Pancreas (tissue), 10 donors: ENCODE measurements at regions not wholly inside any gene's neighbourhood (a gene's known extent, or its start where the extent isn't known, plus 50 kb on each side); places are given as distances from the start of the nearest gene placed in this dataset.

Experiments
- ATAC-seq, 4 donors: fragments of 200-7000 bp; cut with Tn5 transposase; one replicate each; pipeline versions ENCODE4 v1.8.0 to v1.9.1; 2020; ENCODE audit warnings: mild to moderate bottlenecking in 4 of 4, moderate library complexity in 4 of 4
- DNase-seq, 6 donors: peaks; one replicate each; pipeline ENCODE4 v3.0.0-alpha.2; 2020
- FAIRE-seq: peaks from 2 replicates; lab custom pipeline; 2012; peaks lifted over from hg19 to GRCh38; lab: Jason Lieb, UNC
- H3K27ac ChIP-seq, 4 donors: fragments of 200-600 bp; sonication (generic); 1 replicate in 3 of 4; 2 replicates in 1 of 4; pipeline versions ENCODE4 v1.5.0 to v1.8.0; 2020
- H3K27me3 ChIP-seq, 4 donors: fragments of 200-600 bp; one replicate each; pipeline ENCODE4 v1.8.0; 2021
- H3K36me3 ChIP-seq, 3 donors: fragments of 200-600 bp; sonication (generic) in 1 of 3; one replicate each; pipeline versions ENCODE4 v1.5.0 to v1.8.0; 2020 to 2021
- H3K4me1 ChIP-seq, 3 donors: fragments of 200-600 bp; one replicate each; pipeline ENCODE4 v1.8.0; 2021
- H3K4me3 ChIP-seq, 4 donors: fragments of 200-600 bp; sonication (generic) in 2 of 4; one replicate each; pipeline versions ENCODE4 v1.5.0 to v1.8.0; 2020 to 2021
- H3K9me3 ChIP-seq, 4 donors: fragments of 200-600 bp; one replicate each; pipeline ENCODE4 v1.8.0; 2021
- WGBS, 2 donors: extraction: QIAGEN DNeasy Blood & Tissue Kit; methylation state at CpG; one replicate each; pipeline ENCODE4 v1.1.7; 2013; 5-methylcytosine and 5-hydroxymethylcytosine counted together
- intact Hi-C, 3 donors: fragments of 100-400 bp; cut with DNase I; formaldehyde crosslinking; loops; one replicate each; pipeline versions ENCODE4 v1.11.1 to v1.14.2; 2022
- TF ChIP-seq, protein P1 (sequence below), 4 donors: fragments of 200-600 bp; sonication (generic) in 3 of 4; IDR thresholded peaks; one replicate each; pipeline versions ENCODE4 v1.5.0 to v1.8.0; 2021; ENCODE audit warnings: antibody characterized with exemption in 4 of 4
- donor health status: healthy with polysubstance abuse.
- donor health status: DM: no; HTN: no; CAD: no; lungs with moderate emphysema.
- donor health status: DM: no; HTN: no; CAD: no.
- donor health status: control.
- donor health status: control.
- donor health status: Bipolar disorder and iron deficiency.
- donor health status: DM: yes; HTN: yes; CAD: no.
- donor health status: DM: no; HTN: no; CAD: no.
- donor health status: DM: no; HTN: no; CAD: no.
- donor health status: DM: yes; HTN: yes; CAD: no.

DNA sequence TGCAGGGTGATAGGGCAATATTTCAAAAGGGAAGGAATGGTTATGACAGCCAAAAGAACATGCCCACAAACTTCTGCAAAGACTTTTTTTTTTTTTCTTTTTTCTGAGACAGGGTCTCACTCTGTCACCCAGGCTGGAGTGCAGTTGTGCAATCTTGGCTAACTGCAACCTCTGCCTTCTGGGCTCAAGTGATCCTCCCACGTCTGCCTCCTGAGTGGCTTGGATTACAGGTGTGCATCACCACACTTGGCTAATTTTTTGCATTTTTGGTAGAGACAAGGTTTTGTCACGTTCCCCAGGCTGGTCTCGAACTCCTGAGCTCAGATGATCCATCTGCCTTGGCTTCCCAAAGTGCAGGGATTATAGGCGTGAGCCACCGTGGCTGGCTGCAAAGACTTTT, 117.6 kb upstream of the ADGRF1 start:
- H3K27me3 ChIP-seq: no peaks in the 10 kb centered on the region
- no peaks in the 10 kb centered on the region for H3K9me3 ChIP-seq
- intact Hi-C loops: no loop called here
- H3K4me3 ChIP-seq: no peak overlapping the region
- TF ChIP-seq, protein P1, sequence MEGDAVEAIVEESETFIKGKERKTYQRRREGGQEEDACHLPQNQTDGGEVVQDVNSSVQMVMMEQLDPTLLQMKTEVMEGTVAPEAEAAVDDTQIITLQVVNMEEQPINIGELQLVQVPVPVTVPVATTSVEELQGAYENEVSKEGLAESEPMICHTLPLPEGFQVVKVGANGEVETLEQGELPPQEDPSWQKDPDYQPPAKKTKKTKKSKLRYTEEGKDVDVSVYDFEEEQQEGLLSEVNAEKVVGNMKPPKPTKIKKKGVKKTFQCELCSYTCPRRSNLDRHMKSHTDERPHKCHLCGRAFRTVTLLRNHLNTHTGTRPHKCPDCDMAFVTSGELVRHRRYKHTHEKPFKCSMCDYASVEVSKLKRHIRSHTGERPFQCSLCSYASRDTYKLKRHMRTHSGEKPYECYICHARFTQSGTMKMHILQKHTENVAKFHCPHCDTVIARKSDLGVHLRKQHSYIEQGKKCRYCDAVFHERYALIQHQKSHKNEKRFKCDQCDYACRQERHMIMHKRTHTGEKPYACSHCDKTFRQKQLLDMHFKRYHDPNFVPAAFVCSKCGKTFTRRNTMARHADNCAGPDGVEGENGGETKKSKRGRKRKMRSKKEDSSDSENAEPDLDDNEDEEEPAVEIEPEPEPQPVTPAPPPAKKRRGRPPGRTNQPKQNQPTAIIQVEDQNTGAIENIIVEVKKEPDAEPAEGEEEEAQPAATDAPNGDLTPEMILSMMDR (IDR thresholded peaks at IDR 0.05): no peak
- FAIRE-seq: no peak
- WGBS, 2 donors: 79% methylated on average over 5 of the region's 5 CpGs
- ATAC-seq: no peak
- DNase-seq: no peak
- H3K27ac ChIP-seq: no peak overlapping the region
- H3K36me3 ChIP-seq: no peaks in the 10 kb centered on the region
- H3K4me1 ChIP-seq: peaks cover 0 to 3% (median 0%) of the 10 kb centered on the region in 3 donors

DNA sequence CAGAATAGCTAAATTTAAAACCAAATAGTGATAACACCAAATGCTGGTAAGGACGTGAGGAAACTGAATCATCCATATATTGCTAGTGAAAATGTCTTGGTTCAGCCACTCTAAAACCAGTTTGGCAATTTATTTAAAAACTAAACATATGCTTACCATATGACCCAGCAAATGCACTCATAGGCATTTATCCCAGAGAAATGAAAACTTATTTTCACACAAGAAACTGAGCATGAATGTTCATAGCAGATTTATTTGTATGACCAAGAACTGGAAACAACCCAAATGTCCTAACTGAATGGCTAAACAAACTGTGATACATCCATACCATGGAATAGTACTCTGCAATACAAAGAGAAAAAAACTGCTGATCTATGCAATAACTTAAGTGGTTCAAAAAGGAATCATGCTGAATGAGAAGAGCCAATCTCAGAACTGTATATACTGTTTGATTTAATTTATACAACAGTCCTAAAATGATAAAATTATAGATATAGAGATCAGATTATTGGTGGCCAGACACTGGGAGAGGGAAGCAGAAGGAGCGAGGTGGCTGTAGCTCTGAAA, 115.6 kb upstream of the ADGRF1 start:
- TF ChIP-seq, protein P1 (IDR thresholded peaks at IDR 0.05): no peak
- ATAC-seq (no peak), FAIRE-seq (no peak), DNase-seq (no peak)
- intact Hi-C loops: no loop called here
- 48% methylated on average over 2 of the region's 2 CpGs for WGBS, 2 donors
- Histone ChIP-seq H3K9me3 (no peaks in the 10 kb centered on the region), H3K36me3 (no peaks in the 10 kb centered on the region), H3K27ac (no peak overlapping the region), H3K4me1 (peaks cover 0 to 5% (median 0%) of the 10 kb centered on the region in 3 donors), H3K4me3 (no peak overlapping the region), H3K27me3 (no peaks in the 10 kb centered on the region)

DNA sequence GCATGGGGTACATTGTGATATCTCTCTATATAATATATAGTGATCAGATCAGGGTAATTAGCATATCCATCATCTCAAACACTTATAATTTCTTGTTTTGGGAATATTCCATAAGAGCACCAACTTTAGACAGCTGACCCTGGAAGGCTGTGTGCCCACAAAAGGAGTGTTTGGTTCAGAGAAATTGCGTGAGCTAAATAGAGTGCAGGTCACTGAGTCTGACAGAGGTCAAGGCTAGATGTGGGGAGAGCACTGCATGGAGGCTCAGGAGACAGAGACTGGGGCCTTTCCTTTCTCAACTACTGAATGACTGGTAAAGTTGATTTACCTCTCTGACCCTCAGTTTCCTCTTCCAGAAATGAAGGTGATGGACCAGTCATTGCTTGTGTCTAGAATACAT, 114.9 kb upstream of the ADGRF1 start:
- TF ChIP-seq, protein P1 (IDR thresholded peaks at IDR 0.05): no peak
- Histone ChIP-seq H3K27ac (no peak overlapping the region), H3K4me3 (no peak overlapping the region), H3K27me3 (no peaks in the 10 kb centered on the region), H3K36me3 (no peaks in the 10 kb centered on the region), H3K9me3 (no peaks in the 10 kb centered on the region), H3K4me1 (peaks cover 0 to 5% (median 5%) of the 10 kb centered on the region in 3 donors)
- ATAC-seq (no peak), FAIRE-seq (no peak), DNase-seq (no peak)
- 74 to 84% methylated on average over 1 of the region's 1 CpG for WGBS, 2 donors
- intact Hi-C loops: no loop called here

DNA sequence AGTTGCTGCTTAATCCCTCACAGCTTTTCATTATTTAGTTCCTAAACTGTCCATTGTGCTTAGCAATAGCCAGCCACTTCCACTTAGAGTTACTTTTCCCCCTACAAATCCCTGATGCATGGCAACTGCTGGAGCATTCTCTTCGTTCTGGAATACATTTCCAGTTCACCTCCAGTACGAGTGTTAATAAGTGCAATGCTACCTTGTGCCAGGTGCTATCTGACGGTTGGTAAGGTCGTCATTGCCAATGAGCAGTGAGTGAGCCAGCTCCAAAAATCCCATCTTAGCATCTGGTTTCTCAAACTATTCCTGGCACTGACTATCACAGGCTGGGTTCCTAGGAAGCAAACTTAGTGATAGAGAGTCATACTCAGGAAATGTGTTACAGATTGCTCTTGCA, 114.1 kb upstream of the ADGRF1 start:
- DNase-seq (no peak), FAIRE-seq (no peak)
- WGBS, 2 donors: 54 to 55% methylated on average over 4 of the region's 4 CpGs

DNA sequence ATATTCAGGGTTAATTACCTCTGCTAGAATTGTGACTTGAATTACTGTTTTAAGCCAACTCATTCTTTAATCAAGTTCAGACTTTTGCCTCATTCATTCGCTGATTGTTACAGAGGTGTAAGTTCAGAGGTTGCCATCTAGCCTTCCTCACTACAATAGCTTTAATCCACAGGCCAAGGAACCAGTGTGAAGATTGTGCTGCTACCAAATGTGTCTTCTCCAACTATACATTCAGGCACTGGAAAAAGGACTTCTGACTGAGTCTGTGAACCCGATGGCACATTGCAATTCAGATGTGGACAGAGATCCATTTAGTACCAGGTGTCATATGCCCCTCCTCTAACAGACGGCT, 111.2 kb upstream of the ADGRF1 start:
- no peaks in the 10 kb centered on the region for H3K27me3 ChIP-seq
- TF ChIP-seq, protein P1 (IDR thresholded peaks at IDR 0.05): no peak
- H3K36me3 ChIP-seq: no peaks in the 10 kb centered on the region
- no peak for ATAC-seq
- H3K4me1 ChIP-seq: peaks cover 0 to 5% (median 3%) of the 10 kb centered on the region in 3 donors
- intact Hi-C loops: no loop called here
- no peak for DNase-seq
- H3K9me3 ChIP-seq: no peaks in the 10 kb centered on the region
- no peak overlapping the region for H3K4me3 ChIP-seq
- peak overlapping the region in 1 of 4 donors; percentile 12 for H3K27ac ChIP-seq
- 55 to 61% methylated on average over 3 of the region's 3 CpGs for WGBS, 2 donors
- no peak for FAIRE-seq

More for the DNA sequence above, 114.1 kb upstream of the ADGRF1 start:
- H3K4me1 ChIP-seq: peaks cover 0 to 5% (median 3%) of the 10 kb centered on the region in 3 donors
- intact Hi-C loops: no loop called here
- H3K27ac ChIP-seq: no peak overlapping the region
- H3K36me3 ChIP-seq: no peaks in the 10 kb centered on the region
- no peak overlapping the region for H3K4me3 ChIP-seq
- H3K27me3 ChIP-seq: no peaks in the 10 kb centered on the region
- no peaks in the 10 kb centered on the region for H3K9me3 ChIP-seq
- TF ChIP-seq, protein P1 (IDR thresholded peaks at IDR 0.05): no peak
- no peak for ATAC-seq
